Loucy (cell line): ENCODE measurements at regions not wholly inside any gene's neighbourhood (a gene's known extent, or its start where the extent isn't known, plus 50 kb on each side); places are given as distances from the start of the nearest gene placed in this dataset.

Experiments
- H2AFZ ChIP-seq: fragments of 200-600 bp; sonication (generic); 2 replicates; pipeline ENCODE4 v1.6.0; 2016; ENCODE audit warnings: antibody characterized with exemption, mild to moderate bottlenecking, low read length, moderate library complexity
- H3F3A ChIP-seq: fragments of 200-600 bp; 2 replicates; pipeline ENCODE4 v1.6.0; 2016; ENCODE audit warnings: antibody characterized with exemption, low read depth, mild to moderate bottlenecking
- H3K27me3 ChIP-seq: fragments of 200-600 bp; sonication (generic); 2 replicates; pipeline ENCODE4 v1.6.1; 2014; ENCODE audit warnings: low read length, mild to moderate bottlenecking; ENCODE audit not compliant: insufficient read depth, poor library complexity, severe bottlenecking
- H3K36me3 ChIP-seq: fragments of 200-600 bp; sonication (generic); 2 replicates; pipeline ENCODE4 v1.6.1; 2016; ENCODE audit warnings: low read length; ENCODE audit not compliant: insufficient read depth
- H3K4me1 ChIP-seq: fragments of 200-600 bp; sonication (generic); 2 replicates; pipeline ENCODE4 v1.5.1; 2014; ENCODE audit warnings: low read length, mild to moderate bottlenecking; ENCODE audit not compliant: insufficient read depth, poor library complexity, severe bottlenecking
- H3K4me2 ChIP-seq: fragments of 200-600 bp; sonication (generic); 2 replicates; pipeline ENCODE4 v1.6.0; 2014; ENCODE audit warnings: antibody characterized with exemption, low read length, low read depth, mild to moderate bottlenecking; ENCODE audit not compliant: poor library complexity, severe bottlenecking
- H3K4me3 ChIP-seq: fragments of 200-600 bp; sonication (generic); 2 replicates; pipeline ENCODE4 v1.5.1; 2014; ENCODE audit warnings: low read length, mild to moderate bottlenecking, mixed read lengths; ENCODE audit not compliant: poor library complexity, severe bottlenecking
- H3K79me2 ChIP-seq: fragments of 200-600 bp; sonication (generic); 2 replicates; pipeline ENCODE4 v1.6.1; 2014; ENCODE audit warnings: low read length; ENCODE audit not compliant: insufficient read depth
- H3K9ac ChIP-seq: fragments of 200-600 bp; sonication (generic); 2 replicates; pipeline ENCODE4 v1.6.0; 2014; ENCODE audit warnings: mild to moderate bottlenecking, low read depth, low read length, moderate library complexity; ENCODE audit not compliant: poor library complexity, severe bottlenecking
- H3K9me2 ChIP-seq: fragments of 200-600 bp; sonication (generic); replicated peaks from 2 replicates; pipeline ENCODE4 v1.6.1; 2016; ENCODE audit warnings: low read depth, low read length, mixed read lengths
- H3K9me3 ChIP-seq: fragments of 200-600 bp; sonication (generic); 2 replicates; pipeline ENCODE4 v1.6.1; 2014; ENCODE audit warnings: mild to moderate bottlenecking, antibody characterized with exemption, low read length, low read depth; ENCODE audit not compliant: insufficient read depth
- H4K20me1 ChIP-seq: fragments of 200-600 bp; sonication (generic); 2 replicates; pipeline ENCODE4 v1.6.0; 2014; ENCODE audit warnings: antibody characterized with exemption, low read length, mild to moderate bottlenecking; ENCODE audit not compliant: insufficient read depth, poor library complexity, severe bottlenecking
- EZH2phosphoT487 ChIP-seq: fragments of 200-600 bp; IDR thresholded peaks from 2 replicates; pipeline ENCODE4 v1.6.1; 2018; ENCODE audit warnings: antibody characterized with exemption, mild to moderate bottlenecking, moderate library complexity, borderline replicate concordance
- TF ChIP-seq, protein P1 (sequence below): fragments of 200-600 bp; sonication (generic); conservative IDR thresholded peaks from 2 replicates; pipeline ENCODE4 v1.5.1; 2014; ENCODE audit warnings: mild to moderate bottlenecking, antibody characterized with exemption, low read length

DNA sequence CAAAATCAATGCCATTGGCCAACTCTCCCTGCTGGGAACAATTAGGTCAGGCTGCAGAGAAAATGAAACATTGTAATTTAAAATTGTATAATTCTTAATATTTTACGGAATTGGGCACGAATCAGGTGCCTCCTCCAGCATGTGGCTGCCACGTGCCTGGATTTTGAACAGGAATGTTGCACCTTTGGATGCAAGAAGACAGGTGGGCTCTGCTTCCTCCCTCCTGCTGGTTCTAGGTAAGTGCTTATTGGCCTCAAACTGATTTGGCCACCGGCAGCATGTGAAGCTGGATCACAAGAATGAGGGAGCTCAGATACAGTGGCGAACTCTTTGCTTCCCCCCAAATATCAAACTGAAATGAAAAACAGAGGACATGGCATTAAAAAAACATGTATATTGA is 1559.9 kb upstream of the FLRT2 start:
- Histone ChIP-seq H3K9me3 (0 out of 2 replicates have a peak, but pooled peaks cover 3% of the 10 kb centered on the region), H3K27me3 (no peaks in the 10 kb centered on the region), H4K20me1 (no peaks in the 10 kb centered on the region), H3K4me3 (no peak overlapping the region), H2AFZ (no peak overlapping the region), H3K9ac (no peak overlapping the region), H3K36me3 (no peaks in the 10 kb centered on the region), H3K9me2 (no peaks in the 10 kb centered on the region), H3K79me2 (no peaks in the 10 kb centered on the region), H3K4me2 (no peak overlapping the region), H3F3A (no peaks in the 10 kb centered on the region), H3K4me1 (no peaks in the 10 kb centered on the region)
- no peak for TF ChIP-seq EZH2phosphoT487
- TF ChIP-seq, protein P1, sequence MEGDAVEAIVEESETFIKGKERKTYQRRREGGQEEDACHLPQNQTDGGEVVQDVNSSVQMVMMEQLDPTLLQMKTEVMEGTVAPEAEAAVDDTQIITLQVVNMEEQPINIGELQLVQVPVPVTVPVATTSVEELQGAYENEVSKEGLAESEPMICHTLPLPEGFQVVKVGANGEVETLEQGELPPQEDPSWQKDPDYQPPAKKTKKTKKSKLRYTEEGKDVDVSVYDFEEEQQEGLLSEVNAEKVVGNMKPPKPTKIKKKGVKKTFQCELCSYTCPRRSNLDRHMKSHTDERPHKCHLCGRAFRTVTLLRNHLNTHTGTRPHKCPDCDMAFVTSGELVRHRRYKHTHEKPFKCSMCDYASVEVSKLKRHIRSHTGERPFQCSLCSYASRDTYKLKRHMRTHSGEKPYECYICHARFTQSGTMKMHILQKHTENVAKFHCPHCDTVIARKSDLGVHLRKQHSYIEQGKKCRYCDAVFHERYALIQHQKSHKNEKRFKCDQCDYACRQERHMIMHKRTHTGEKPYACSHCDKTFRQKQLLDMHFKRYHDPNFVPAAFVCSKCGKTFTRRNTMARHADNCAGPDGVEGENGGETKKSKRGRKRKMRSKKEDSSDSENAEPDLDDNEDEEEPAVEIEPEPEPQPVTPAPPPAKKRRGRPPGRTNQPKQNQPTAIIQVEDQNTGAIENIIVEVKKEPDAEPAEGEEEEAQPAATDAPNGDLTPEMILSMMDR: no peak

DNA sequence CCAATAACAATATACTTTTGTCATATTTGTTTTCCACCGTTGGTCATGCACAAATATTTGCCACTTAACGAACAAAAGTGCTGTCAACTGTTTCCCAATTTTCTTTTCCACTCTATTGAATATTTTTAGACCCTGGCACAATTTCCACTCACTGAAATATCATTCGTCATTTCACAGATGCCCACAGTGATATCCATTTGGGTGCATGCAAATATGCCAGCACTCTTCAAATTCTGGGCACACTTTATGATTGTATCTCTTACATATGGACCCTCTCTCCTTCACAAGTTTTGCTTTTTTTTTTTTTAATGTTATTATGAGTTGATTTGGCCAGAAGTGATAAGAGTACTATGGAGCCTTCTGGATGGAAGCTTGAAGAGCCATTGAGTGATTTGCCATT is 1557.3 kb upstream of the FLRT2 start:
- Histone ChIP-seq H4K20me1 (no peaks in the 10 kb centered on the region), H3K4me2 (no peak overlapping the region), H3K4me1 (no peaks in the 10 kb centered on the region), H3K79me2 (no peaks in the 10 kb centered on the region), H3F3A (no peaks in the 10 kb centered on the region), H3K9me2 (no peaks in the 10 kb centered on the region), H3K36me3 (no peaks in the 10 kb centered on the region), H3K9ac (no peak overlapping the region), H2AFZ (no peak overlapping the region), H3K4me3 (no peak overlapping the region), H3K27me3 (no peaks in the 10 kb centered on the region), H3K9me3 (0 out of 2 replicates have a peak, but pooled peaks cover 3% of the 10 kb centered on the region)
- TF ChIP-seq, protein P1: no peak

DNA sequence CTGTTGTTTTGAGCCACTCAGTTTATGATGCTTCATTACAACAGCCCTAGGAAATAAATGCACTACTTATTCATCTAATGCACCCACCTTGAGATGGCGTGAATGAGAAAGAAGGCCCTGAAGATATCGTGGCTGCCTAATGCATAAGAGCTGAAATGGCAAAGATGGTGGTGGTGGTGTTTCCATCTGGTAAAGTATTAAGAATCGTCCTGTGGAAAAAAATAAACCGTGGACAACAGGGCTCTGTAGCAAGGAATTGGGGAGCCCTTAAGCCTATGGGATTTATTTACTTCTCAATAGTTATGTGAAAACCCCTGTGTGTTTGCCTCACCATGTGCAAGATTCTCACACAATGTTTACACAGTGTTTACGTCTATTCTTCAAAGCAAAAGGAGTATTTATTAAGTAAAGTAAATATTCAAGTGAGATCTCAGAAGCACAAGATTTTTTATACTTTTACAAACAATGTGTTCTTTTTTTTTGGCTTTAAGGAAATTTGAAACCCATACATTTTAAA is 1555.2 kb upstream of the FLRT2 start:
- TF ChIP-seq EZH2phosphoT487: no peak
- TF ChIP-seq, protein P1: no peak
- Histone ChIP-seq H3K9me2 (no peaks in the 10 kb centered on the region), H3F3A (no peaks in the 10 kb centered on the region), H3K9ac (no peak overlapping the region), H3K36me3 (no peaks in the 10 kb centered on the region), H3K4me2 (no peak overlapping the region), H2AFZ (no peak overlapping the region), H3K79me2 (no peaks in the 10 kb centered on the region), H3K4me1 (no peaks in the 10 kb centered on the region), H3K9me3 (0 out of 2 replicates have a peak, but pooled peaks cover 3% of the 10 kb centered on the region), H4K20me1 (no peaks in the 10 kb centered on the region), H3K27me3 (no peaks in the 10 kb centered on the region), H3K4me3 (no peak overlapping the region)
